ENCODE measurements at regions not wholly inside any gene's neighbourhood (a gene's known extent, or its start where the extent isn't known, plus 50 kb on each side); places are given as distances from the start of the nearest gene placed in this dataset.

DNA sequence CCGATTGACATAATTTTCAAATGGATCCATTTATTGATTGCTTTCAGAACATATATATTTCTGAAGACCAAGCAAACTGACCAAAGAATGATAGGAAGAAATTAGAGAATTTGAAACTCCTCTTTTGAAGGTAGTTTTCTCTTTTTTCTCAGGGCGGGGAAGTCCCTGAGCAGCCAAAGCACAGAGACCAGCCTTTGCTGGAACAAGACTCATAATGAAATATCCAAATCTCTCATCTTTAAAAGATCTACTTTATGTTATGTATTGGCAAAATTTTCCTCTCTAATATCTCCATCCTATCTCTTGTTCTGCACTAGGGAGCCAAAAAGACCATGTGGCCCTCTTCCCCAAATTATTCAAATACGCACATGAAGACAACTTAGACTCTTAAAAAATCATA is 379.0 kb upstream of the TCF4 start:
- no peak overlapping the region for H3K4ac ChIP-seq (ENCODE audit: low read depth, low read length)
- DNase-seq = no peak
- H2BK5ac ChIP-seq (ENCODE audit: insufficient read length, low read length) = no peak overlapping the region
- H3K4me3 Mint-ChIP-seq = no peak overlapping the region
- H2BK12ac ChIP-seq (ENCODE audit: insufficient read length, low read depth, low read length) = no peak overlapping the region
- no peak overlapping the region for H2BK15ac ChIP-seq (ENCODE audit: low read depth, low read length)
- no peak overlapping the region for H3K23ac ChIP-seq (ENCODE audit: insufficient read length, low read depth, low read length)
- no peak overlapping the region for H2BK120ac ChIP-seq (ENCODE audit: low read depth, low read length, poor library complexity, severe bottlenecking)
- H3K4me1 Mint-ChIP-seq = peaks cover 4 to 11% of the 10 kb centered on the region in 2 experiments; a peak in 3 of 4 replicates
- no peaks in the 10 kb centered on the region for H3K27me3 Mint-ChIP-seq (ENCODE audit: low read depth)
- H3T11ph ChIP-seq (ENCODE audit: low read length) = no peak overlapping the region
- no peaks in the 10 kb centered on the region for H3K9me3 ChIP-seq (ENCODE audit: control insufficient read depth, low read depth, low read length)
- TF ChIP-seq, protein P1, sequence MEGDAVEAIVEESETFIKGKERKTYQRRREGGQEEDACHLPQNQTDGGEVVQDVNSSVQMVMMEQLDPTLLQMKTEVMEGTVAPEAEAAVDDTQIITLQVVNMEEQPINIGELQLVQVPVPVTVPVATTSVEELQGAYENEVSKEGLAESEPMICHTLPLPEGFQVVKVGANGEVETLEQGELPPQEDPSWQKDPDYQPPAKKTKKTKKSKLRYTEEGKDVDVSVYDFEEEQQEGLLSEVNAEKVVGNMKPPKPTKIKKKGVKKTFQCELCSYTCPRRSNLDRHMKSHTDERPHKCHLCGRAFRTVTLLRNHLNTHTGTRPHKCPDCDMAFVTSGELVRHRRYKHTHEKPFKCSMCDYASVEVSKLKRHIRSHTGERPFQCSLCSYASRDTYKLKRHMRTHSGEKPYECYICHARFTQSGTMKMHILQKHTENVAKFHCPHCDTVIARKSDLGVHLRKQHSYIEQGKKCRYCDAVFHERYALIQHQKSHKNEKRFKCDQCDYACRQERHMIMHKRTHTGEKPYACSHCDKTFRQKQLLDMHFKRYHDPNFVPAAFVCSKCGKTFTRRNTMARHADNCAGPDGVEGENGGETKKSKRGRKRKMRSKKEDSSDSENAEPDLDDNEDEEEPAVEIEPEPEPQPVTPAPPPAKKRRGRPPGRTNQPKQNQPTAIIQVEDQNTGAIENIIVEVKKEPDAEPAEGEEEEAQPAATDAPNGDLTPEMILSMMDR (conservative IDR thresholded peaks at IDR 0.05) = no peak
- no peak overlapping the region for H2AK5ac ChIP-seq (ENCODE audit: insufficient read length, low read length)
- no peak overlapping the region for H4K91ac ChIP-seq (ENCODE audit: insufficient read length, low read depth, low read length)
- H3K4me1 ChIP-seq (ENCODE audit: insufficient read depth, low read length) = no peaks in the 10 kb centered on the region
- no peak overlapping the region for H3K9ac ChIP-seq (ENCODE audit: extremely low read depth, insufficient read length, low read length)
- H3K14ac ChIP-seq (ENCODE audit: insufficient read depth, low read length) = no peak overlapping the region
- H2BK20ac ChIP-seq (ENCODE audit: low read depth, low read length, poor library complexity, severe bottlenecking) = no peak overlapping the region
- no peak overlapping the region for H3K27ac Mint-ChIP-seq
- H3K56ac ChIP-seq (ENCODE audit: insufficient read length, low read depth, low read length) = no peak overlapping the region
- no peaks in the 10 kb centered on the region for H3K27me3 ChIP-seq (ENCODE audit: insufficient read depth, low read length)
- WGBS (ENCODE audit: extremely low coverage, insufficient read length, low lambda C conversion rate) = no CpG with 5 or more reads among the region's 3 CpGs
- H4K5ac ChIP-seq (ENCODE audit: insufficient read length, low read depth, low read length) = no peak overlapping the region
- no peaks in the 10 kb centered on the region for H3K36me3 Mint-ChIP-seq (ENCODE audit: insufficient read depth in 1 of 3, low read depth in 3 of 3)
- no peak overlapping the region for H3K27ac ChIP-seq (ENCODE audit: insufficient read length, low read depth, low read length)
- H4K20me1 ChIP-seq (ENCODE audit: control insufficient read depth, insufficient read depth, insufficient read length) = no peaks in the 10 kb centered on the region
- H3K23me2 ChIP-seq (ENCODE audit: insufficient read length, low read depth, low read length, poor library complexity, severe bottlenecking) = no peaks in the 10 kb centered on the region
- H2AFZ ChIP-seq (ENCODE audit: low read length) = no peak overlapping the region
- H4K8ac ChIP-seq (replicated peaks; ENCODE audit: insufficient read length, low read depth, low read length) = no peak overlapping the region
- no peaks in the 10 kb centered on the region for H3K9me3 Mint-ChIP-seq
- no peak overlapping the region for H3K4me2 ChIP-seq (ENCODE audit: insufficient read depth, insufficient read length, low read length)
- no peaks in the 10 kb centered on the region for H3K79me2 ChIP-seq (ENCODE audit: insufficient read depth, low read length)
- H3K79me1 ChIP-seq (ENCODE audit: insufficient read depth, low read depth, low read length, poor library complexity, severe bottlenecking) = no peaks in the 10 kb centered on the region
- H3K18ac ChIP-seq (ENCODE audit: insufficient read length, low read depth, low read length) = no peak overlapping the region
